ENCODE measurements at regions not wholly inside any gene's neighbourhood (a gene's known extent, or its start where the extent isn't known, plus 50 kb on each side); places are given as distances from the start of the nearest gene placed in this dataset.
"Not testable (repeated sequence)": the region's sequence is repeated elsewhere in the genome, so short reads cannot be mapped to it uniquely, and the experiment has no call there.

- DNase-seq, result no peak
These were observed 267.3 kb upstream of the TBL1XR1 start for GRCh38 chr3:177464392-177465256.

GRCh38 chr3:177465257-177465642, 268.0 kb upstream of the TBL1XR1 start:
- DNase-seq, result no peak

GRCh38 chr3:177466074-177466473, 268.8 kb upstream of the TBL1XR1 start:
- DNase-seq, result no peak

- not testable (repeated sequence) for DNase-seq
These were observed 269.3 kb upstream of the TBL1XR1 start for GRCh38 chr3:177466622-177467021.

- DNase-seq, result no peak
These were observed 270.1 kb upstream of the TBL1XR1 start for GRCh38 chr3:177467247-177467985.

GRCh38 chr3:177468331-177468730, 271.0 kb upstream of the TBL1XR1 start:
- no peak for DNase-seq

GRCh38 chr3:177468816-177469215, 271.5 kb upstream of the TBL1XR1 start:
- DNase-seq, result no peak

GRCh38 chr3:177469216-177469615, 271.9 kb upstream of the TBL1XR1 start:
- DNase-seq, result no peak

GRCh38 chr3:177470197-177470941, 273.1 kb upstream of the TBL1XR1 start:
- no peak for DNase-seq

GRCh38 chr3:177471733-177472480, 274.6 kb upstream of the TBL1XR1 start:
- no peak for DNase-seq

GRCh38 chr3:177473184-177473583, 275.9 kb upstream of the TBL1XR1 start:
- no peak for DNase-seq

- no peak for DNase-seq
These were observed 276.6 kb upstream of the TBL1XR1 start for GRCh38 chr3:177473903-177474302.

- DNase-seq, result no peak
These were observed 277.5 kb upstream of the TBL1XR1 start for GRCh38 chr3:177474652-177475355.

GRCh38 chr3:177475356-177475665, 278.0 kb upstream of the TBL1XR1 start:
- no peak for DNase-seq

- DNase-seq, result no peak
These were observed 279.2 kb upstream of the TBL1XR1 start for GRCh38 chr3:177476495-177476894.

- DNase-seq, result no peak
These were observed 279.7 kb upstream of the TBL1XR1 start for GRCh38 chr3:177476921-177477435.

GRCh38 chr3:177478170-177478867, 281.0 kb upstream of the TBL1XR1 start:
- DNase-seq, result no peak

GRCh38 chr3:177479630-177480029, 282.3 kb upstream of the TBL1XR1 start:
- DNase-seq, result no peak

- DNase-seq, result no peak
These were observed 284.0 kb upstream of the TBL1XR1 start for GRCh38 chr3:177481329-177481728.

- no peak for DNase-seq
These were observed 284.9 kb upstream of the TBL1XR1 start for GRCh38 chr3:177482048-177482691.

Data from activated CD4-positive, CD25-positive, alpha-beta regulatory T cell (primary cell).